HuH-7.5 (cell line): ENCODE measurements at regions not wholly inside any gene's neighbourhood (a gene's known extent, or its start where the extent isn't known, plus 50 kb on each side); places are given as distances from the start of the nearest gene placed in this dataset.
"Not testable (repeated sequence)": the region's sequence is repeated elsewhere in the genome, so short reads cannot be mapped to it uniquely, and the experiment has no call there.

Experiments
- DNase-seq: peaks from one replicate; pipeline ENCODE4 v3.0.0; 2011; ENCODE audit warnings: low spot score

DNA sequence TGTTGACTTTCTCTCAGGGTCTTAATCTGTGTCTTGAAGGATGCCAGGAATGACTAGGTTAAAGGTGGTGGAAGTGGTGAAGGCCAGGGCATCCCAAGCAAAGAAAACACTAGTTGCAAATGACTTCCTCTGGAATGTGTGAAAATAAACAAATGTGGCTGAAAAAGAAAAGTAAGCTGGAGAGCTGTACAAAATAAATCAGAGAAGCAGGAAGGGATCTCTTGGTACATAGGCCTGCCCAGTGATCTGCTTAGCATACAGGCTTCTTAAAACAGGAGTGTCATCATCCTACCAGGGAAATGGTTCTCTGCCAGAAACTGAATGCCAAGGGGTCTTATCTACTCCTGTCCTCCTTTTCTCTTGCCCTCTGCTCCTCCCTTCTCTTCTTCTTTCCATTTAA is 1616.0 kb downstream of the KHDRBS2 start:
- DNase-seq, result no peak

DNA sequence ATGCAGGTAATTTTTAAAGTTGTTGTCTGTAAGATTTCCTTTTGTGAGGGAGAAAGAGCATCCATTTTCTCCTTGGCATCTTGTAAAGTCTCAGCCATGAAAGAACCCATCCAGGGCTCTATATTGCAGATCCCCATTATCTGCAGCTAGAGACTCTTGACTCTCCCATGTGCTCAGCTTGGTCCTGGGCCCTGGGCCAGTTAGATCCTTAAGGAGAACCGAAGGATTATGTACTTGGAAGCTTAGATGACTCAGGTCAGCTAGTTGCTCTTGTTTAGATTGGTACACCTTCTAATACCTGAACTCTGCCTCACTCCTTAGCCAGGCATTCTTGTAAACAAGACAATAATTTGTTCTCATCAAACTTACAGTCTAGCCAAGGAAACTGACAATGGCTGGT is 1617.6 kb downstream of the KHDRBS2 start:
- DNase-seq, result no peak

DNA sequence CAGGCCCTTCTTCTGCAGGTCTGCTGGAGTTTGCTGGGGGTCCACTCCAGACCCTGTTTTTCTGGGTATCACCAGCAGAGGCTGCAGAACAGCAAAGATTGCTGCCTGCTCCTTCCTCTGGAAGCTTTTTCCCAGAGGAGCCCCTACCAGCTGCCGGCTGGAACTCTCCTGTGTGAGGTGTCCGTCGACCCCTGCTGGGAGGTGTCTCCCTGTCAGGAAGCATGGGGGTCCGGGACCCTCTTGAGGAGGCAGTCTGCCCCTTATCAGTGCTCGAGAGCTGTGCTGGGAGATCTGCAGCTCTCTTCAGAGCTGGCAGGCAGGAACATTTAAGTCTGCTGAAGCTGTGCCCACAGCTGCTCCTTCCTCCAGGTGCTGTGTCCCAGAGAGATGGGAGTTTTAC is 1622.8 kb downstream of the KHDRBS2 start:
- DNase-seq, result not testable (repeated sequence)

DNA sequence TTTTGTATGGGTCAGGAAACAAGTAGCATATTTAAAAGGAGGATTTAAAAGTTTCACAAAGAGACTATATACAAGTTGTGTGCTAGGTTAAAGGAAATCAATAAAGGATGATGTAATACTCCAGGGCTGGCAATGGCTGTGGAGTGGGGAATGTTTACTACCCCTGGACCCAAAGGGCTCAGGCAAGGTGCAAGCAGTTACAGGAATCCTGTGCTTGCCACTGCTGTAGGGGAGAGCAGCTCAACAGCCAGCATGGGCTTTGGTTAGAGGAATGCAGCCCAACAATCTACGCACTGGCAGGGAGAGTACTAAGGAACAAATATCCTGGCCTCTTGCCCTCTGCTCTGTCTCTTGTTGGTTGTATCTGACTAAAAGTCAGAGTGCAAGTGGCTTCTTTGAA is 1642.2 kb downstream of the KHDRBS2 start:
- DNase-seq, result peak; percentile 20

DNA sequence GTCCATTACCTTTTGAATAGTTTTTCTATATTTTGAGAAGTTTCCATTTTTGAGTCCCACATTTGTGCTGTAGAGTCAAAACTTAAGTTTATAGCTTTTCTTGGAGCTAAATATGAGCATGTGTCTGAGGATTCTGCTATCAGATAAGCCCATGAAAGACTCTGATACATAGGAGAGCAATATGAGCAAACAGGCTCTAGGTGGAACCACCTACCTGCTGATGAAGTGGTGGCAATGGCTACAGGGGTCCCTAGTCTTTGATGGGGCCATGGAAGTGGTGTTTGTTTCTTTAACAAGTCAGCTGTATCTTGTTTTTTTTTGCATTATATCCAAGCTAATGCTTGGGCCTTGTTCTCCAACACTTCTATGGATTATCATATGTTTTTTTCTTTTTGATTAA is 1646.8 kb downstream of the KHDRBS2 start:
- DNase-seq, result not testable (repeated sequence)
